Jurkat, Clone E6-1 (cell line): ENCODE measurements at regions not wholly inside any gene's neighbourhood (a gene's known extent, or its start where the extent isn't known, plus 50 kb on each side); places are given as distances from the start of the nearest gene placed in this dataset.

Experiments
- DNase-seq: peaks from one replicate; pipeline ENCODE4 v3.0.0-alpha.2; 2011; ENCODE audit warnings: low read depth, low spot score
- H3K4me3 ChIP-seq: 2 replicates; pipeline ENCODE4 v1.5.1; 2011; ENCODE audit warnings: mild to moderate bottlenecking, low read length, control low read depth, moderate library complexity

DNA sequence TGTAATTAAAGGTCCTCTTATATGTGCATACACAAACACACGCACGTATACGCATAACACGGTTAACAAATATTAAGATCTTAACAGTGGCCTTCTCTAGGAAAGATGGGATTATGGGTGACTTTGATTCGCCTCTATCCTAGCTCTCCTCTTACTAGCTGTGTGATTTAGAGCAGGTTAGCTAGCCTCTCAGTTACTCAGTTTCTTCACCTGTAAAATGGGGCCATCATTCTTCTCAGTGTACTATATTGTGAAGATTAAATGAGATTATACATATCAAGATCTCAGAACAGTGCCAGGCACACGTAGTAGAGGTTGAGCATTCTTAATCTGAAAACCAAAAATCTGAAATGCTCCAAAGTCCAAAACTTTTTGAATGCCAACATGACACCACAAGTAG, 159.3 kb downstream of the BCOR start:
- peak overlapping the region; percentile 37 for H3K4me3 ChIP-seq
- DNase-seq, result no peak

DNA sequence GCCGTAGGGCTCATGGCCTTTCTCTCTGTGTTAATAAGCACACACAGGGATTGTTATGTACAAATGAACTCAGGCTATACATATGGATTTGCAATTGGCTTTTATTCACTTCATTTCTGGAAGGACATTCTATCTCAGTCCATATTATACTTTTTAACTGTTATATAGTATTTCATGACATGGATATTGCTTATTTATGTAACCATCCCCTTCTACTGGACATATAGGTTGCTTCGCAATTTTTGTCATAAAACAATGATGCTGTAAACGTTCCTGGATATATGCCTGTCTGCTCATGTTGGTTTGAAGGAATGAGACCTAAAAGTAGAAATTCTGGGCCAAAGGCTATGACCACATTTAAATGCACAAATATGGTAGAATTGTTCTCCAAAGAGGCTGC, 158.1 kb downstream of the BCOR start:
- no peak overlapping the region for H3K4me3 ChIP-seq
- DNase-seq, result no peak

DNA sequence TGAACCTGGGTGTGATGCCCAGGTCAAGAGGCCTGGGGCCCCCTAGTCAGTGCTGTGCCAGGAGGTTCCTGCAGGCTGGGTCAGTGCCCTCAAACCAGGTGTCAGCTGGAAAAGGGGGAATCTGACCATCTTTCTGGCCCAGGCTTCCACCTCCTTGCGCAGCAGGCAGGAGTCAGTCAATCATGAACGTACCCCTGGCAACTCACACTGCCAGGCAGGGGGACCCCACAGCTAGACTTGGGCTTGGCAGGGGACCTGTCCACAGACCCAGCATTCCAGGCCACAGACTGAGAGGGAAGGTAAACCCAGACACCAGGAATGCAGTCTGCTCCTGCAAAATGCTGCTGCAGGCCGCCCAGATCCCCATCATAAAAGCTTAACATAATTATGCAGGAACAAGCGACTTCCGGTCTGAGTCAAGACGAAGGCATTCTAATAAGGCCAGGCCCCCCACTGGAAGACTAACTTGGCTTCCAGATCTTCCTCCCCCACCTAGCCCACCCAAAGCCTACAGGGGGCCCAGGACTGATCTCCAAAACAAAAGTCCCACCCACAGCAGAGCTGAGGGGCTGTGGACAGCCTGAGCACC, 156.3 kb downstream of the BCOR start:
- no peak for DNase-seq
- H3K4me3 ChIP-seq, result no peak overlapping the region

DNA sequence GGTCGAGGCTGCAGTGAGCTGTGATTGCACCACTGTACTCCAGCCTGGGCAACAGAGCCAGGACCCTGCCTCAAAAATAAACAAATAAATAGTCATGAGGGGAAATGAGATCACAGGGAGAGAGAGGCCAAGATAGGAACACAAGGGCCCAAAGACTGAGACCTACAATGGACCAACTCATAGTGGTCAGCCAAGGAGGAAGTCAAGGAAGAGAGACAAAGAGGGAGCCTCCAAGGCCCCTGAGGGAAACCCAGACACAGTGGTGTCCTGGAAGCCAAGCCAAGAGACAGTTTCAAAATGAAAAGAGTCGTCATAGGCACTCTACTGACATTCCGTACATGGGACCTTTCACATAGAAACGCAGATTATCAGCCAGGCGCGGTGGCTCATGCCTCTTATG, 153.3 kb downstream of the BCOR start:
- DNase-seq, result no peak
- no peak overlapping the region for H3K4me3 ChIP-seq

DNA sequence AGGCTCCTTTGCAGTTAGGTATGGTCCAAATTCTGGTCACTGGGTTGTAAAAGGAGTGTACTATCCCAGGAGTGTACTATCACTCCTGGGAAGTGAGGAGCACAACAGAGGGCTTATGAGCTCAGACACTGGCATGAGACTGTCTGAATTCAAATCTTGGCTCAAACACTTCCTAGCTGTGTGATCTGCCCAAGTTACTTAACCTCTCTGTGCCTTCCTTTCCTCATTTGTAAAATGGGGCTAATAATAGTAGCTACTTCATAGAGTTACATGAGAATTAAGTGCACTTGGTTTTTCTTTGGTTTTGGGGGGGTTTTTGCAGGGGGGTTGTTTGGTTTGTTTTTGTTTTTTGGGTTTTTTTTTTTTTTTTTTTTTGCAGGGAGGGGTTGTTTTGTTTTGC, 152.0 kb downstream of the BCOR start:
- DNase-seq, result no peak
- no peak overlapping the region for H3K4me3 ChIP-seq

DNA sequence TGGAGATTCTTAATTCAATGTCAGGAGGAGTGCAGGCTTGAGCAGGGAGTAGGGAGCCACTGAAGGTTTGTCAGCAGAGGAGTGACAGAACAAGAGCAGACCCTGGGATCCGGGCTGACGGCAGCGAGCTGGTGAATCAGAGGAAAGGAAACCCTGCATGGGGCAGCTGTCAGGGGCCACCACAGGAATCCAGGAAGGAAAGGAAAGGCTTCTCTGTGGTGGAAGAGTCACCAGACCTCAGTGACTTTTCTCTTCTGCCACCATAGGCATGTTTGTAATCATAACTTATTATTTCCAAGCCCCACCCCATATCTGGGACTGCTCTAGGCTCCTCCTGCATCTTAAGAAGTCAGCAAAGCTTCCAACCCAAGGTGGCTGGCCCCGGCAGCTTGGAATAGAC, 150.9 kb downstream of the BCOR start:
- no peak for DNase-seq
- H3K4me3 ChIP-seq, result no peak overlapping the region

DNA sequence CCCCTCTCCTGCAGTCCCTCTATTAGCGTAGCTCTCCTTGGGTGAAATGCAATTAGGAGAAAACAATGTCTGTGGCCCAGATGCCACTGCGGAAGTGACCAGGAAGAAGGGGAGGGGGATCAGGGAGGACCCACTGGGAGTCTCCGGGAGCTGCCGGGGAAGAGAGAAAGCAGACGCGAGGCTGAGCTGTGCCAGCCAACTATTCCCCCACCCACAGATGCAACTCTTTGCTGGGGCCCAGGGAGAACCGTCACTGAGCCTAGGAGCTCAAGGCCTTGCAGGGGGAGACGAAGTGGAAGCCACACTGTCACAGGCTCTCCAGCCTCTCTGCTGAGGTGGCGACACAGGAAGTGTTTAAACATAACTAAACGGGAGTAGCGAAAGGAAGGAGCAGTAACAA, 149.2 kb downstream of the BCOR start:
- no peak overlapping the region for H3K4me3 ChIP-seq
- no peak for DNase-seq

DNA sequence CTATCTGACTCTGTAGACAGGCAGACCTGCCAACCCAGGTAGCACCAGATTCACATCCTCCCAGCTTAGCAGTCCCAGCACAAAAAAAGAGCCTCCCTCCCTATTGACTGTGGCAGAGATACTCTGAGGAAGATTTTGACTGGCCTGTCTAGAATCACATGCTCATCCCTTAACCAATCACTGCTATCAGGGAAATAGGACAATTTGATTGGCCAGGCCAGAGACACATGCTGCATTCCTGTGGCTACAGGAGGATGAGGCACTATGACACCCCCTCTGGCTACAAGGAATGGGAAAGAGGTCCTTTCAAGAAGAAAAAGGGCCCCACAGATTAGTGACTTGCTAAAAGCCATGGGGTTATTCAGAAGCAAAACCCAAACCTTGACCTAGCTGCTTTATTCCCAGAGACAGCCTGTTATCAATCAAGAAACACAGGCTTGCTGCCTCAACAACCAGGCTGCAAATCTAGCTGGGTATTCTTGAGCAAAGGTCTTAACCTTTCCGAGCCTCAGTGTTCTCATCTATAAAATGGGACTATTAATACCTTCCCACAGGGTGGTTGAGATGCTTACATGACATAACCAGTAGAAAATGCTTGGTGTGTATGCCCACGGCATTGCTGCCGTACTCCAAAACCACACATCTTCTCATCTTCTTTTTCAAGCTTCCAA, 147.6 kb downstream of the BCOR start:
- no peak overlapping the region for H3K4me3 ChIP-seq
- no peak for DNase-seq

DNA sequence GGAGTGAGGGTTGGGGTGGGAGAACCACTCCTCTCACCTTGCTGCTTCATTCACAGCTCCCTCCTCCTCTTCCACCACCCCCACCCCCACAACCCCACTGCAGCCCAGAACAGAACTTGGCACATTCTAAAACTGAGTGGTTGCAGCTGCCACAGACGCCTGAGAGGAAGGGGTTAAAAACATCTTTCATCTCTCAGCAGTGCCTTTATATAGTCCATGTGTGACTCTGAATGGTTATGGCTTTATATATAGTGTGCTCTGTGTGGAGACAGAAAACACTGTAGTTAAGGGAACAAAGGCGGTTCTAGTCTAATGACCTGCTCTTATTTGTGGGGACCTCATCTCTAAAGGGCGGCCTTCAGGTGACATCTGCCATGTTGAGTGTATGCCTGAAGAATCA, 144.8 kb downstream of the BCOR start:
- DNase-seq, result no peak
- no peak overlapping the region for H3K4me3 ChIP-seq

DNA sequence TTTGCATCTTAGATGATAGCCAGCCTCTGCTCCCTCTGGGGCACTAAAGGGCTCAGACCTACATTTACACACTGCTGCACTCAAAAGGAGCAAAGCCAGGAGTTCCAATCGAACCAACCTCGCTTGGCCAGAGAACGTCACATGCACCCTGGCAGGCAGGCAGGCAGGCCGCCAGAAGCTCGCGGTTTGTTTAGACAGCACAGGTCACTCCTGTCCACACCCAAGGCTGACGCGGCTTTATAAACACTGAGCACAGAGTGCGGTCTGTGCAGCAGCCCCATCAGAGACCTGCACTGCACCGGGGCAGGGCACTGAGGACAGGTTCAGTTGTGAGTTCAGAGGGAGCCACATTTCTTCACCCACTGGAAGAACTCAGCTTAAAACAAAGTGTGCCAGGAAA, 143.9 kb downstream of the BCOR start:
- no peak overlapping the region for H3K4me3 ChIP-seq
- DNase-seq, result no peak

DNA sequence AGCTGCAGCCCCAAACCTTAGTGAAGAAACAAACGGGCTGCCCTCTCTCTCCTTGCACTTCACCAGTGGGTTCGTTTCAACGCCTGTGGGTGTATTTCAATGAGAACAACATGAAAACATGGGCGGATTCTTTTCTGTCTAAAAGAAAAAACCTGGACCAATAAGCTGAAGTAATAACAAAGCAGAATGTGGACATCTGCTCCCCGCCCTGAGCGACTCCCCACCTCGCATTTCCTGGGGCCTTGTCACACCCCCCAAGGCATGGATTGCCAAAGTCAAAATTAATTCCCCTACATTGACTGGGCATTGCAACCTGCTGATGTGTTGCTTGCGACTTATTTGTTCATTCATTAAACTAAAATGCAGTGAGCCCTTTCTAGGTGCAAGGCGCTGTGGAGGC, 142.9 kb downstream of the BCOR start:
- DNase-seq, result no peak
- no peak overlapping the region for H3K4me3 ChIP-seq

DNA sequence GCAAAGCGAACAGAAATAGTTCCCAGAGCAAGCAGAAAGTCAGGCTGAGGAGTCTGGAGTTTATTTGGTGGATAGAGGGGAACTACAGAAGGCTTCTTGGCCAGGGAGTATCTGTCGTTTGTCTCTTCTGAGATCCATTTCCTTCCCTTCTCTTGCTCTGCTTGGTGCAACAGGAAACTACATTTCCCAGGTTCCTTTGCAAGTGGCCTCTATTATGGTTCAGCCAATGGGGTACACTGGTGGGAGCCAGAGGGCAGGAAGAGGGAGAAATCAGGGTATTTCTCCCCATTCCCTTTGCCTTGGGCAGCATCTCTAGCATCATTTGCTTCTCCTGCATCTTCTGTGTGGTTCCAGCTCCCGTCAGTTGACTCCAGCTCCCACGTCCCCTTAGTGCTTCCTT, 142.1 kb downstream of the BCOR start:
- DNase-seq, result peak; percentile 46
- no peak overlapping the region for H3K4me3 ChIP-seq

DNA sequence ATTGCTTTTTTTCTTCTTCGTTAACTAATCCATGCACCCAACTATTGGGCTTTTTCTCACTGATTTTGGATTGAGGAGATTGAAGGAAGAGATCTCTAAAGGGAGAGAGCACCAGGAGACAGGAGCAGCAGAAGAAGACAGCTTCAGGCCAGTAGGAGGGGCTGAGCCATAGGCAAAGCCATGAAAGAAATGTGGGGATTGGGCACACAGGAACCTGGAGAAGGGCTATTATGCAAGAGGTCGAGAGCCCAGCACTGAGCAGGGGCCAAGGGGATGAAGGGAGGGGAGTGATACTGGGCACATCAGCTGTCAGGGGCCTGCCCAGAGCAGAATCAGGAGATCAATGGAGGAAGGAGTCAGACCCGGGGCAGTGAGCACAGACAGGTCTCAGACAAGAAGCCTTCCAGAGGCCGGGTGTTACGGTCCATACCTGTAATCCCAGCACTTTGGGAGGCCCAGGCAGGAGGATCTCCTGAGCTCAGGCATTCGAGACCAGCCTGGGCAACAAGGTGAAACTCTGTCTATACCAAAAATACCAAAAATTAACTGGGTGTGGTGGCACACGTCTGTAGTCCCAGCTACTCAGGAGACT, 140.9 kb downstream of the BCOR start:
- no peak for DNase-seq
- no peak overlapping the region for H3K4me3 ChIP-seq

DNA sequence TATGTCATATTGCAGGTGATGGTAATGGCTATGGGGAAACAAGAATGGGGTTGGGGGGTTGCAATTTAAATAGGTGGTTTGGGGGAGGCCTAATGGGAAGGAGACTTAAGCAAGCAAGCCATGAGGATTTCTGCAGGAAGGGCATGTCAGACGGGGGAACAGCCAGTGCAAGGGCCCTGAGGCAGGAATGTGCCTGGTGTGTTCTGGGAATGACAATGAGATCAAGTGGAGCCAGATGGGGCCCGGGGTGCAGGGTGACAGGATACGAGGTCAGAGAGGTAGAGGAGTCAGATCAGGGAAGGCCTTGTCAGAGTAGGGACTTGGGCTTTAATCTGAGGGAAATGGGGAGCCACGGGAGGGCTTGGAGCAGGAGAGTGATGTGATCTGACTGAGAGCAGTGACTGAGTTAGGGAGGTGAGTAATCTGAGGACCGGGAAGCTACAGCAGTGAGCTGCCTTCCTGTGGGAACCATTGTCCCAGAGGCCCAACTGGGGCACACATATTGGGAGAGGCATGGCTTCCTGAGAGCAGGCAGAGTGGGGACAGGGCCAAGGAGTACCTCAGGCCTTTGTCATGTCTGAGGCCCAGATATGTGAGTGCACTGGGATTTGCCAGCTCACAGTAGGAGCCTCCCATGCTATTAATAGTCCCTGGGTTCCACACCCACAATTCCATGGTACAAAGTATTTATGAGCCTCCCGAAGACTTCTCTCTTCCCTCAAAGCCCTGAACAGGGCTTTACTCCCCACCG, 139.8 kb downstream of the BCOR start:
- DNase-seq, result no peak
- H3K4me3 ChIP-seq, result no peak overlapping the region

DNA sequence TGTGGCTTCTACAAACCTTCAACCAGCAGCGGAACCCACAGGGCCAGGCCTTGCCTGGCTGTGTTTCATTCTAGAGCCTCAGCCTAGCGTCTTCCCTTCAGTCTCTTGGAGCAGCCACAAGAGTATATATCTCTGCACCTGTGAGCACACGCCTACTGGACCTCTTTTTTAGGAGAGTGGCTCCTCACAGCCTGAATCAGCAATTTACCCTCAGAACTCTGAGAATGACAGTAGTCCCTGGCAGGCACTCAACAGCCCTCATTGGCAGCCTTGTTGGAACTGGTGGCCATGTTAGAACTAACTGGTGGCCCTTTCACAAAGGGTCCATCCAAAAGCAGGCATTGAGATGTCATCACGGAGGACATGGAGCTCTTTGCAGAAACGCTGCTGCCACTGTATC, 138.9 kb downstream of the BCOR start:
- no peak for DNase-seq

DNA sequence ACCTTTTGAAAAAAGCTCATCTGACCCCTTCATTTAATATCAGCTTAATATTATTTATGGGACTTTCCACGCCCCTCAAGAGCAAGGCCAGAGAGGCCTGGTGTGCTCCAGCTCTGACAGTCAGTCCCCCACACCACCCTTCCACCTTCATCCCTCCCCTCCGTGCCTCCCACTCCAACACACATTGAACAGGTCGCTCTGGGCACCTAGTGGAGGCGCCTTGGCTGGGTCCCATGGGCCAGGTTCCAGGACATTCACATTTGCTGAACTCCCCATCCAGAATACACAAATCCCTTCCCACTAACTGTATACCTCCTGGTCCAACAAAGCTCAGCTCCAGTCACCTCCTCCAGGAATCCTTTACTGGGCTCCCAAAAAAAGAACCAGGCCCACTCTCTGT, 137.5 kb downstream of the BCOR start:
- no peak overlapping the region for H3K4me3 ChIP-seq
- no peak for DNase-seq

More for the DNA sequence above, 138.9 kb downstream of the BCOR start:
- H3K4me3 ChIP-seq, result no peak overlapping the region

DNA sequence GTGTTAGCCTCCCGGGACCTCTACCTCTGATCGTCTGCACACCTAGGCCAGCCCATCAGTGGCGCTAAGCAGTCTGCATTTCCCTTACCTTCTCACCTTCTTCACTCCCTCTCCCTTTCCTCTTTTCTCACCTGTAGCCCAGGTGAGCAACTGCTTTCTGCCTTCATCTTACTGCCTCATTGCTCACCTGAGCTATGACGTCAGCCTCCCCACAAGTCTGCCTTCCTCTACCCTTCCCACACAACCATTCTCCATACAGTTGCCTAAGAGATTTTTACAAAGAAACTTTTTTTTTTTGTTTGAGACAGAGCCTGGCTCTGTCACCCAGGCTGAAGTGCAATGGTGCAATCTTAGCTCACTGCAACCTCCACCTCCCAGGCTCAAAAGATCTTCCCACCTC, 136.3 kb downstream of the BCOR start:
- DNase-seq, result no peak
- no peak overlapping the region for H3K4me3 ChIP-seq

DNA sequence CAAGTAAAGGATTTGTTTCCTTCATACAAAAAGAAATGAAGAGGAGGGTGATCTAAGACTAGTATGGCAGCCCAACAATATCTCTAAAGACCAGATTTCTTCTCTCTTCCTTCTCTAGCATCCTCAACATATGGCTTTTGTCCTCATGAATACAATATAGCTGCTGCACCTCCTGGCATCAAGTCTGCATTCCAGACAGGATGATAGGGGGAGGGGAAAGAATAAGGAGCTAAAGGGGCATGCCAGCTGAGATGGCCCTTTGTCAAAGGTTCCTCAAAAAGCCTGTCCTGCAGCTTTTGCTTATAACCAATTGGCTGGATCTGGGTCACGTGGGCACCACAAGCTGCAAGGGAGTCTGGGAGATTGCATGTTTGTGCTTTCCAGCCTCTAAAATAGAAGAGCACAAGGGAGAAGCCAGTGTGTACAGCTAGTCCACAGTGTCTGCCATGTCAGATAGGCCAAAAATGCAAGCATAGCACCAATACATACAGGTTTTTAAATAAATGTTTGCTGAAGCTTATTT, 132.6 kb downstream of the BCOR start:
- DNase-seq, result no peak

DNA sequence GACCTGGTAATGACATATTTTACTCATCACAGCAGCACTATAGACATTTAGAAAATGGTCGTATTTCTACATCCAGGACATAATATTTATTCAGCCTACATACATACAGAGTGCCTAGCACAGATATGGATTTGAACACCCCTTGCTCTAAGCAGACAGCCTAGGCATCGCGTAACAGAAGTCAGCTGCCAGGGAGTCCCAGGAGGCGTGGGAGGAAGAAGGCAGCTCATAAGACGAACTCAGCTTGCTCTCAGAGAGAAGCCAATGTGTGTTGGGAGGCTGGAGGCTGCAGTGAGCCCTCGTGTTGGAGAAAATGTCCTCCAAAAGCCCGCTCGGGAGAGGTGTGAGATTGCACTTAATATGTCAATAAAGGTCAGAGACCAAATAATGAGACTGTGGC, 131.6 kb downstream of the BCOR start:
- no peak overlapping the region for H3K4me3 ChIP-seq
- DNase-seq, result no peak

More for the DNA sequence above, 132.6 kb downstream of the BCOR start:
- no peak overlapping the region for H3K4me3 ChIP-seq

DNA sequence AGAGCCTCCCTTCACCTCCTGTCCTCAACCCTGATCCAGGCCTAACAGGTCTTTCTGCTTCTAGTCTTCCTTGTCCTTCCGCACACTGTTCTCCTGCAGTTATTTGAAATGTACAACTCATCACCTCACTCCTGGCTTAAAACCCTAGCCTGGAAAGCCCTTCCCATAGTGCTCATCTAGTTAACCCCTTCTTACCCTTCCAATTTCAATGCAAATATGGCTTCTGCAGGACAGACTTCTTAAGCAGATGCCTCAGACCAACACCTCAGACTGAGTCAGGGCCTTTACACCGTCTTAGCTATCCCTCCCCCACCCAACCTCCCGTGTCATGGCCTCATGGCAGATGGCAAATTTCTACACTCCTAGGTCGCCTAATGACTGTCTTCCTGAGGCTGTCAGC, 130.4 kb downstream of the BCOR start:
- no peak overlapping the region for H3K4me3 ChIP-seq
- no peak for DNase-seq
